ENCODE measurements at regions not wholly inside any gene's neighbourhood (a gene's known extent, or its start where the extent isn't known, plus 50 kb on each side); places are given as distances from the start of the nearest gene placed in this dataset.

DNA sequence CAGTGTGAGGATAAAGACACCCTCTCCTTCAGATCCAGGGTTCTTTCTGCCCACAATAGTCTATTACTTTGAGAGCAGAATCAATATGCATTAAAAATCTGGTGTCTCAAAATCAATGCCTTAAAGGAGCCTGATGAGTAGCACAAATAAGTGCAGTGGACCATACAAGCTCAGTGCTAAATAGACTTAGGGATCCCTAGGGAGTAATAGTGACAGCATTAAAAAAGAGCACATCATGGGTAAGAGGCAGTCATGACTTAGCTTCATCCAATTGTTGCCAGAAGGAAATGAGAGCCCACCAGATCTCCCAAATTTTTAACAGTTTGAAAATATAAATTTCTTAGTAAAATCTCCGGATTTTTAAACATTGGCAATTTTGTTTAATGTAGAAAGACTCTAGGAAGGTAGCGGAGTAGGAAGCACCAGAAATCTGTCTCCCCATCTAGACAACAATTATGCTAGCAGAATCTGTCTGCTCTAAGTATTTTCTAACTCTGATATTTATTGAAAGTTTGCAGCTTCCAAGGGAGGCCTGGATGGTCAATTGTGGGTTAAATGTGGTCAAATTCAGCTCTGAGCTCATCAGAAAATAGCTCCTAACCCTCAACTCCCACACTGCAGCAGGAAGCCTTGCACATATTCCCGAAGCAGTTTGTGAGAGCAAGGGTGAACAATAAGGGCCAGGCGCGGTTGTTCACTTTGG is 443.9 kb downstream of the TLE1 start:
- Histone ChIP-seq H3K4me1 (ENCODE audit: control insufficient read depth, insufficient read depth, low read length) (no peaks in the 10 kb centered on the region), H3K4me3 (ENCODE audit: low read length) (no peak overlapping the region), H3K27ac (ENCODE audit: low read length) (no peak overlapping the region), H3K9me3 (replicated peaks; ENCODE audit: control insufficient read depth, low read depth, low read length) (no peaks in the 10 kb centered on the region), H3K36me3 (ENCODE audit: control insufficient read depth, insufficient read depth, low read length) (no peaks in the 10 kb centered on the region), H3K27me3 (ENCODE audit: control insufficient read depth, insufficient read depth, low read length) (no peaks in the 10 kb centered on the region)
- no CpG with 5 or more reads among the region's 5 CpGs for WGBS (ENCODE audit: insufficient coverage)
- no peak for DNase-seq

DNA sequence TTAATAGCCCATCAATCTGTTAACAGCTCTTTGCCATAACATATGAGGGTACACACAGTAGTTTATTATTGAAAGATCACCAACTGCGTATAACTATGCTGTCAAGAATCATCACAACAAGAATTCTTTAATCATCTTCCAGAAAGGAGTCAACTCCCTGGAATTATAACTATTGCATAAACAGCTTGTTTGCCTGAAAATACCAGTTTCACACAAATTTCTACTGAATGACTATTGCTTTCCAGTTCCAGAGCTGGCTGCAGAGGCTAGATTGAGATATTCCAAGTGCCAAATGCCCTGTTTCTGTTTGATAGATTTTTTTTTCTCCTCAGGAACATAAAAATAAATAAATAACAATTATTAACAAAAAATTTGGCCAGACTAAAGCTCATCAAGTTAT is 444.7 kb downstream of the TLE1 start:
- no peak for DNase-seq
- H3K4me1 ChIP-seq (ENCODE audit: control insufficient read depth, insufficient read depth, low read length): no peaks in the 10 kb centered on the region
- H3K36me3 ChIP-seq (ENCODE audit: control insufficient read depth, insufficient read depth, low read length): no peaks in the 10 kb centered on the region
- H3K4me3 ChIP-seq (ENCODE audit: low read length): no peak overlapping the region
- no peaks in the 10 kb centered on the region for H3K9me3 ChIP-seq (replicated peaks; ENCODE audit: control insufficient read depth, low read depth, low read length)
- no CpG with 5 or more reads among the region's 1 CpG for WGBS (ENCODE audit: insufficient coverage)
- H3K27ac ChIP-seq (ENCODE audit: low read length): no peak overlapping the region
- no peaks in the 10 kb centered on the region for H3K27me3 ChIP-seq (ENCODE audit: control insufficient read depth, insufficient read depth, low read length)

DNA sequence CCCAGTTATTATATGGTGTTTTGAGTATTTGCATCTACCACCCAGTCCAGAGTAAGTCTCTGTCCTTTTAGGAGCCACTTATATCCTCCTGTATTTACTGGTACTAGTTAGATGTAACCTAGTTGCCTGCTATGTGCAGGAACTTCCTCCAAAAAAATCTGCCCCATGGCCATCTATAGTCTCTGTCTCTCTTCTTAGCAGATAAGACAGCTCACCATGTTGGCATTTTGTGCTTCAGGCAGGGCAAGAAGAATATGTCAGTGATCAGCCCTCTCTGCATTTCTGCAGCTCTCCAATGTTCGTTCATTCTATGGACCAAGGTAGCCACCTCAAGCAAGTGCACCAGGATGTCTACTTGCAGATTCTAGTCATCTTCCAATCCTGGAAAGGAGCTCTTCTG is 446.5 kb downstream of the TLE1 start:
- H3K27ac ChIP-seq (ENCODE audit: low read length): no peak overlapping the region
- no peaks in the 10 kb centered on the region for H3K4me1 ChIP-seq (ENCODE audit: control insufficient read depth, insufficient read depth, low read length)
- H3K27me3 ChIP-seq (ENCODE audit: control insufficient read depth, insufficient read depth, low read length): no peaks in the 10 kb centered on the region
- H3K9me3 ChIP-seq (replicated peaks; ENCODE audit: control insufficient read depth, low read depth, low read length): no peaks in the 10 kb centered on the region
- no peaks in the 10 kb centered on the region for H3K36me3 ChIP-seq (ENCODE audit: control insufficient read depth, insufficient read depth, low read length)
- no peak for DNase-seq
- H3K4me3 ChIP-seq (ENCODE audit: low read length): no peak overlapping the region
- WGBS (ENCODE audit: insufficient coverage): 100% methylated on average over 1 of the region's 1 CpG

DNA sequence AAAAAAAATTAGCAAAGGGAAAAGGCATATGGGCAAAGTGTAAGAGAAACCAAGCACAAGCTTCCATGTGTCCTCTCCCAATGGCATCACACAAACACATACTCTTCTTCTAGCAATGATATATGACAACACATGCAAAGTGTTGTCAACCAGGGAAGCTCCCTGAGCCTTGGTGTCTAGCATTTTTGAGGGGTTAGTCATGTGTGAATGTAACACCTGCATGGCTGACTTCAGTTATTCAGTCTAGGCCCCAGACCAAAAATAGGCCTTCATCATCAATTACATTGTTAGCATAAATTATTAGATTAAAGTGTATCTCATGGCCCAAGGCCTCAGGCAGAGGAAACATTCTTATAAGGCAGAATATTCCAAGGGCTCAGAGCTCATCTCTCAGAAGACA is 450.0 kb downstream of the TLE1 start:
- no peaks in the 10 kb centered on the region for H3K9me3 ChIP-seq (replicated peaks; ENCODE audit: control insufficient read depth, low read depth, low read length)
- H3K4me3 ChIP-seq (ENCODE audit: low read length): no peak overlapping the region
- H3K4me1 ChIP-seq (ENCODE audit: control insufficient read depth, insufficient read depth, low read length): no peaks in the 10 kb centered on the region
- no peaks in the 10 kb centered on the region for H3K36me3 ChIP-seq (ENCODE audit: control insufficient read depth, insufficient read depth, low read length)
- DNase-seq: no peak
- H3K27me3 ChIP-seq (ENCODE audit: control insufficient read depth, insufficient read depth, low read length): no peaks in the 10 kb centered on the region
- no peak overlapping the region for H3K27ac ChIP-seq (ENCODE audit: low read length)

DNA sequence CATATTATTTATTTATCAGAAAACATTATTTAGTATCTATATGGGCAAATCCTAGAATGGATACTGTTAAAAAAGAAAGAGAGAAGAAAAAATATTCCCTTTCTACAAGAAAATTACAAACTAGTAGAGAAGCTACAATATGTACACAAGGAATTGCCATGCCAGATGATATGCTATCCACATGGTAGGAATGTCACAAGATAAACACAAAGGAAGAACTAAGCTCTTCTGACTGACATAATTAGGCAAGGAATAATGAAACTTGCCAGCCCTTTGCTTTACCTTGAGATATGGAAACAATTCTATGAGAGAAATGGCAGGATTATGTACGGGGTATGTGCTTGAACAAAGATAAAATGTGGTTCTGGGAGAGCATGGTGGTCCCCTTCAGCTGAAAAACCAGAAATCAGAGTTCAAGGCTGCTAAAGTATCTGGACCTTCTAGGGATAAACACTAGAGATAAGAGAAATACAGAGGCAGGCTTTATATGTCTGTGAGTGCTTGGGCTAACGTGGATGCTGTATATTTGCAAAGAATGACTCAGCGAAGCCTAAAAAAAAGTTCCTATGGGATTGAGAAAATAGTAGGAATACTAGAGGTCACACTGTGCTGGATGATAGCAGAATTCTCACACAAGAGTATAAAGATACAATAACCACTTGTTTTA is 451.6 kb downstream of the TLE1 start:
- H3K9me3 ChIP-seq (replicated peaks; ENCODE audit: control insufficient read depth, low read depth, low read length): no peaks in the 10 kb centered on the region

DNA sequence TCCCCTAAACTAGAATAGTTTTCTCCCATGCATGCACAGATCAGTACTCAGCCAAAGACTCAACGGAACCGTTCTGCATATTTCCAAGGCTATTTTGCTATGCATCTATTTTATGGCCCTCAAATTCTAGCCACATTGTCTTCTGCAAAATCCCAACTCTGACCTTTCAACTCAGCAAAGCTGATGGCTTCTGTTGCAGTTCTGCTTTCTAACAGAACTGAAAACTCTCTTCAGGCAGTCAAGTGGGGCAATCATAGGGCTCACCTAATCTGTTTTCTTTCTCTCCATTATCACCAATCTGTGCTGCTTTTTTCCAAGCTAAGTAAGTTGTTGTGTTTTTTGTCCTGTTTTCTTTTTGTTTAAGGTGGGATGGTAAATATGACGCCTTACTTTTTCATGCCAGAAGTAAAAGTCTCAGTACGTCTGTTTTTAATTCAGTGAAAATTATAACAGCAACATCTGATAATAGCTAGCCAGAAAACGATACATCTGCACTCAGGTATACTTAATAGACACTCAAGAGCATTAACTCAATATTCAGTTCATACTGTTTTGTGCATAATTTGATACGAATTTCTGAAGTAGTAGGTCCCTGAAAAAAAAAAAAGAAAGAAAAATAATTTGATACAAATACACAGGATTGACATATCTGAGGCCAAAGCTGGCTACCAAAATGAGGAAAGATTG is 454.3 kb downstream of the TLE1 start:
- Histone ChIP-seq H3K36me3 (ENCODE audit: control insufficient read depth, insufficient read depth, low read length) (no peaks in the 10 kb centered on the region), H3K27me3 (ENCODE audit: control insufficient read depth, insufficient read depth, low read length) (no peaks in the 10 kb centered on the region), H3K4me3 (ENCODE audit: low read length) (no peak overlapping the region), H3K27ac (ENCODE audit: low read length) (no peak overlapping the region), H3K4me1 (ENCODE audit: control insufficient read depth, insufficient read depth, low read length) (no peaks in the 10 kb centered on the region), H3K9me3 (replicated peaks; ENCODE audit: control insufficient read depth, low read depth, low read length) (no peaks in the 10 kb centered on the region)
- WGBS (ENCODE audit: insufficient coverage): 55% methylated on average over 2 of the region's 6 CpGs
- DNase-seq: no peak

More for the DNA sequence above, 451.6 kb downstream of the TLE1 start:
- 89% methylated on average over 2 of the region's 3 CpGs for WGBS (ENCODE audit: insufficient coverage)
- Histone ChIP-seq H3K36me3 (ENCODE audit: control insufficient read depth, insufficient read depth, low read length) (no peaks in the 10 kb centered on the region), H3K27me3 (ENCODE audit: control insufficient read depth, insufficient read depth, low read length) (no peaks in the 10 kb centered on the region), H3K4me1 (ENCODE audit: control insufficient read depth, insufficient read depth, low read length) (no peaks in the 10 kb centered on the region), H3K27ac (ENCODE audit: low read length) (no peak overlapping the region), H3K4me3 (ENCODE audit: low read length) (no peak overlapping the region)
- DNase-seq: no peak

DNA sequence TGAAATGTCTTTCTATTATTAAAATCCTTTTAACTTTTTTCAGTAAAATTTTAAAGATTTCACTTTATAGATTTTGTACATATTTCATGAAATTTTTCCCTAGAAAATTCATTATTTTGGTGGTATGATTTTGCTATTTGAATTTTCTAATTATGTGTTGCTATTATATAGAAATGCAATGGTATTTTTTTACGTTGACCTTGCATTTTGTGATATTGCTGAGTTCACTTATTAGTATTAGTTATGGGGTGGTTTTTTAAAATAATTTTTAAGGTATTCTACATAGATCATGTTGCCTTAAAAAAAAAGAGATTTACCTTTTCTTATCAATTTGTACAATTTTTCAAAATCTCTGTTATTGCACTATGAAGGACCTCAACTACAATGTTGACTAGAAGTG is 458.3 kb downstream of the TLE1 start:
- Histone ChIP-seq H3K9me3 (replicated peaks; ENCODE audit: control insufficient read depth, low read depth, low read length) (no peaks in the 10 kb centered on the region), H3K4me3 (ENCODE audit: low read length) (no peak overlapping the region), H3K27ac (ENCODE audit: low read length) (no peak overlapping the region), H3K4me1 (ENCODE audit: control insufficient read depth, insufficient read depth, low read length) (no peaks in the 10 kb centered on the region), H3K27me3 (ENCODE audit: control insufficient read depth, insufficient read depth, low read length) (no peaks in the 10 kb centered on the region), H3K36me3 (ENCODE audit: control insufficient read depth, insufficient read depth, low read length) (no peaks in the 10 kb centered on the region)
- DNase-seq: no peak
- WGBS (ENCODE audit: insufficient coverage): no CpG with 5 or more reads among the region's 1 CpG

DNA sequence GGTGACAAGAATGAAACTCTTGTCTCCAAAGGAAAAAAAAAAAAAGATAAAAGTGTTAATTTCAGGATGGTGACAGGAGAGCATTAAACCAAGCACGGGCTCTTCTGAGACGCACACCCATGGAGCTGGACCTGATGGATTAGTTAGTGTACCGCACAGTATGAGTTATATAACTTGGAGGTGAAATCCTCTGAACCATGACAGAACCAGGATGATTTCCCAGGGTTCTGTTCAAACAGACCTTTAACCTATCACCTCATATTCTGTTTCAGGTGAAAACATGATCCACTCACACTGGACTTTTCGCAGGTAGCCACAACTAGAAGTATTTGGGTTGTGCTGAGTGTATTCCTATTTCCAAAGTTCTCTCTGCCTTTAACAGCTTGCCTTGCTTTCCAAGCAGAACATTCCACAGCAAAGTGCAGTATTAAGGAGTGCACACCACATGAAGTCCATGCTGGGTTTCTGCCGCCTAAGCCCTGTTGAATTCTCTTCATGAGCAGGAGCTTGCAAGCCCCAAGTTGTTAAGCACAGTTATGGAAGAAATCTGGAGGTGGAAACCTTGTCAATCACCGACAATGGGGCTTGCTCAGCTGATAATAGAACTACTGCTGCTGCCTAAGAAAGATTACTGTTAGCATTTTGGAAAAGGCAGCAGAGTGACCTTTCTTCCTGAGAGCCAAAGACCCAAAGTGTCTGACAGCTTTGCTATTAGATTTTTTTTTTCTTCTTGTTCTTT is 461.7 kb downstream of the TLE1 start:
- no peak for DNase-seq
- no peaks in the 10 kb centered on the region for H3K9me3 ChIP-seq (replicated peaks; ENCODE audit: control insufficient read depth, low read depth, low read length)
- no peak overlapping the region for H3K27ac ChIP-seq (ENCODE audit: low read length)
- 70% methylated on average over 2 of the region's 6 CpGs for WGBS (ENCODE audit: insufficient coverage)
- H3K27me3 ChIP-seq (ENCODE audit: control insufficient read depth, insufficient read depth, low read length): no peaks in the 10 kb centered on the region
- H3K4me3 ChIP-seq (ENCODE audit: low read length): no peak overlapping the region
- H3K36me3 ChIP-seq (ENCODE audit: control insufficient read depth, insufficient read depth, low read length): no peaks in the 10 kb centered on the region
- no peaks in the 10 kb centered on the region for H3K4me1 ChIP-seq (ENCODE audit: control insufficient read depth, insufficient read depth, low read length)

DNA sequence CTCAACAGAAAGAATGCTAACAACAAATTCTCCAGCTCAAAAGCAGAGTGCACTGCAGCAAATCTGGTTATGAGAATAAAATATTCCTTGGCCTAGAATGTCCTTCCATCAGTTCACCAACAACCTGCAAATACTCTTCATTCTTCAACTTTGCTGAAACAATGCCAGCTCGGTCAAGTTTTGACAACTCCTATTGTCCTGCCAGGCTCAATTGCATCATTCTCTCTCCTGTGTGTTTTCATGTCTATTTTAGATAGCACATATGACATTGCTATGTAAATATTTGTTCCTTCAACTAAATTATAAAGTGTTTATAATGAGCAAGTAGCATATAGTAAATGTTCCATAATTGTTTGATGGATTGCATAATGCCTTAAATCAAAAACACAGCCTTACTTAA is 463.8 kb downstream of the TLE1 start:
- Histone ChIP-seq H3K27ac (ENCODE audit: low read length) (no peak overlapping the region), H3K4me1 (ENCODE audit: control insufficient read depth, insufficient read depth, low read length) (no peaks in the 10 kb centered on the region), H3K4me3 (ENCODE audit: low read length) (no peak overlapping the region), H3K27me3 (ENCODE audit: control insufficient read depth, insufficient read depth, low read length) (no peaks in the 10 kb centered on the region), H3K9me3 (replicated peaks; ENCODE audit: control insufficient read depth, low read depth, low read length) (no peaks in the 10 kb centered on the region), H3K36me3 (ENCODE audit: control insufficient read depth, insufficient read depth, low read length) (no peaks in the 10 kb centered on the region)
- WGBS (ENCODE audit: insufficient coverage): no CpG with 5 or more reads among the region's 1 CpG
- no peak for DNase-seq
